Astrocyte of the cerebellum (primary cell): ENCODE measurements at regions not wholly inside any gene's neighbourhood (a gene's known extent, or its start where the extent isn't known, plus 50 kb on each side); places are given as distances from the start of the nearest gene placed in this dataset.

Source experiments
- DNase-seq: peaks from one replicate; pipeline ENCODE4 v3.0.0-alpha.2; 2011; ENCODE audit warnings: low read depth
- H3K4me3 ChIP-seq: 2 replicates; pipeline ENCODE4 v1.5.1; 2011; ENCODE audit warnings: mild to moderate bottlenecking, low read depth, low read length, moderate library complexity
- CTCF ChIP-seq: IDR thresholded peaks from 2 replicates; pipeline ENCODE4 v1.5.1; 2012; ENCODE audit warnings: low read length, low read depth, moderate library complexity, mild to moderate bottlenecking; ENCODE audit errors: missing control alignments
- in situ Hi-C: cut with HindIII; loops from 2 replicates; pipeline ENCODE4 v1.10.0; 2017; ENCODE audit warnings: low sequenced_read_pairs

DNA sequence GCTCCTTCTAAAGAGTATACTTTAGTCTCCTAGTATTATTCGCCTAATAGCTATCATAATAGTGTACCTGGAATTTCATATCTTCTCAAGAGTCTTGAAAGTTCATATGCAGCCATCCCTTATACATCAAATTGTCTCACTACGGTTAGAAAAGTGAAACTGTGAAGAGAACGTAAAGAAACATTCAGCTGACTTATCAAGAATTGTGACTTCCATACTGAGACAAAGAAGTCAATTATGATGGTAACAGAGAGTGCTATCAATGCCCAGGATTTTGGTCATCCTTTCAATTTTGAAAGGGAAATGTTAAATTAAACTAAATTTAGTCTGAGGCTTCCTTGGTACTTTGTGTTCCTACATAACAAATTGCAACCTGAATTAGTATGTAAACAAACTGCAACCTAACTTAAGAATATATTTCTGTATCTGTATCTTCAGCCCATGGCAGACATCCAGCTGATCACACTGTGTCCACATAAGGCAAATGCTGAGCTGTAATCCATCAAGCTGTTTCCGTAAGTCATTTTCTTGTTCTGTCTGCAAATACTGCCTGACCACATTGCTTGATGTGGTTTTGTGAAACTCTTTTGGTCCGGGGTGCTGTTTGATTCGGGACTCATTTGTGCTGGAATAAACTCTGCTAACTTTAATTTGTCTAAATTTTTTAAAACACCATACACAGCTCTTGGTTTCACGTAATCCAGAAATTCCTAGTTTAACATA is 469.6 kb downstream of the SI start:
- TF ChIP-seq CTCF = no peak
- DNase-seq = peak; percentile 16
- in situ Hi-C loops = no loop called here
- no peak overlapping the region for H3K4me3 ChIP-seq

DNA sequence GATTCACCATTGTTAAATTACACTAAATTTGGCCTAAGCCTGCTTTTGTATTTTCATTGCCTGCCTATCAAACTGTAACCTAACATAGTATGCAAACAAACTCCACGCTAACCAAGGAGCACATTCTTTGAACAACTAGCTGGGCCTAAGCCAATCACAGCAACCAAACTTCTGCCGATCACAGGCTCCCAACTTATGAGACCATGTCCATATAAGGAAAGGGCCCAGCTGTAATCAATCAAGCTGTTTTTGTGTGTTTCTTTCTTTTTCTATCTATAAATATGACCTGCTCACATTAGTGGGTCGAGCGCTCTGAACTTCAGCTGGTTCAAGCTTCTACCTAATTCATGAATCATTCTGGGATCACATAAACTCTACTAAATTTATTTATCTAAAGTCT is 473.6 kb downstream of the SI start:
- TF ChIP-seq CTCF = no peak
- in situ Hi-C loops = no loop called here
- DNase-seq = no peak
- H3K4me3 ChIP-seq = no peak overlapping the region

DNA sequence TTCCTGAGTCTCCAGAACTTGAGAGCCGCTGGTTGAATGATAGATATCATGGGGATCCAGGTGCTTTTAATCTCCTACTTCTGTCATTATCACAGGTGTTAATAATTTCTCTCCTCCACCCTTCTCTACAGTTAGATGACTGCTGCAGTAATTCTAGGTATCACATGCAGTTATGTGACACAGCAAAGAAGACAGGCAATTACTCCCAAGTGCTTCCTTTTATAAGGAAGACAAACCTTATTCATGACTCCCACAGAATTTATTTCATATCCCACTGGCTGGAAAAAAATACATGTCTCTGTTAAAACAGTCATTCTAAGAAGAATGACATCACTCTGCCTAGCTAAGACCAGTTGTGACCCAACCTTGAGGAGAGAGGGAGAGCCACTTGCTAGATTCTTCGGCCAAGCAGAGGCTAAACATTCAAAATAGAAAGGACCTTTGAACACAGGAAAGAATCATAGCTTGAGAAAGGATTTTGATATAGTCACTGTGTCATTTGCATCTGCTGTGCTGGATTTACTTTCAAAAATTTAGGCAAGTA is 500.6 kb downstream of the SI start:
- no peak overlapping the region for H3K4me3 ChIP-seq
- TF ChIP-seq CTCF = no peak
- in situ Hi-C loops = no loop called here
- no peak for DNase-seq

GRCh38 chr3:164572436-164572835 is 505.9 kb downstream of the SI start:
- in situ Hi-C loops = no loop called here
- DNase-seq = no peak
- H3K4me3 ChIP-seq = no peak overlapping the region
- no peak for TF ChIP-seq CTCF

DNA sequence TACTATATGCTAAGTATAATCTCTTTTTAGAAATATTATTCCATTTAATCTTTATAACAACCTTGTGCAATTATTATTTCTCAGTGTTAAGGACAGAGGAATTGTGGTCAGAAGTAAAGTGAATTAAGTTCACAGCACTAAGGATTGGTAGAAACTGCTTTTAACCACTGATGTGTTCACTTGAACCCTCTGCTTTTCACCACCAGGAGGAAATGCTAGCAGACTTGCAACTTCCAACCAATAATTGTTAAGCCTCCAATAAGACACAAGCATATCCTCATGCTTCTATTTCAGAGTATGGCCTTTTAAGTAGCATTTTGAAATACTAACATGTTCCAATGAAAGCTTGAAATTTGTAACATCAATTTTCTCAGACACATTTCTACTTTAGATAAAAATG is 527.4 kb downstream of the SI start:
- TF ChIP-seq CTCF = no peak
- no peak for DNase-seq
- in situ Hi-C loops = no loop called here
- no peak overlapping the region for H3K4me3 ChIP-seq

GRCh38 chr3:164539215-164539614 is 539.1 kb downstream of the SI start:
- no peak overlapping the region for H3K4me3 ChIP-seq
- in situ Hi-C loops = no loop called here
- TF ChIP-seq CTCF = no peak
- DNase-seq = no peak
